B cell (primary cell): ENCODE measurements at regions not wholly inside any gene's neighbourhood (a gene's known extent, or its start where the extent isn't known, plus 50 kb on each side); places are given as distances from the start of the nearest gene placed in this dataset.

ENCODE experiments used
- ATAC-seq: fragments of 200-7000 bp; cut with Tn5 transposase; one replicate; pipeline ENCODE4 v1.10.0; 2021; ENCODE audit warnings: low read depth, mild to moderate bottlenecking, moderate number of reproducible peaks, moderate library complexity
- CTCF ChIA-PET: fragments of 350-600 bp; sonication (Branson Sonifier 250); formaldehyde crosslinking; loops from one replicate; lab custom pipeline; 2021; ENCODE audit warnings: antibody characterized with exemption, inconsistent platforms; lab: Charles Lee
- POLR2A ChIA-PET: fragments of 350-600 bp; sonication (Branson Sonifier 250); formaldehyde crosslinking; loops from one replicate; lab custom pipeline; 2021; ENCODE audit warnings: antibody characterized with exemption; lab: Charles Lee
- DNase-seq: peaks from one replicate; pipeline ENCODE4 v3.0.0; 2013
- H2AFZ ChIP-seq: 2 replicates; pipeline ENCODE4 v1.6.1; 2012; ENCODE audit warnings: mild to moderate bottlenecking, low read depth, low read length; ENCODE audit not compliant: insufficient read depth, poor library complexity, severe bottlenecking
- H3K27ac ChIP-seq, 2 donors: 1 replicate in 1 of 2; 2 replicates in 1 of 2; pipeline ENCODE4 v1.5.1; 2012 to 2013; ENCODE audit warnings: low read length in 2 of 2, mild to moderate bottlenecking in 2 of 2, moderate library complexity in 1 of 2
- H3K27me3 ChIP-seq, 4 experiments: fragments of 200-600 bp in 1 of 4; sonication (generic) in 1 of 4; replicated peaks in 1 of 4; 1 replicate in 2 of 4; 2 replicates in 2 of 4; pipeline versions ENCODE4 v1.6.1 to v1.7.0; 2013 to 2016; ENCODE audit warnings: low read length in 3 of 4, mild to moderate bottlenecking in 2 of 4, mixed read lengths in 1 of 4, moderate library complexity in 1 of 4; ENCODE audit not compliant: insufficient read depth in 4 of 4, control insufficient read depth in 3 of 4; ENCODE audit errors: control extremely low read depth in 1 of 4
- H3K36me3 ChIP-seq, 2 experiments: replicated peaks in 1 of 2; 1 replicate in 1 of 2; 2 replicates in 1 of 2; pipeline versions ENCODE4 v1.6.1 to v1.7.1; 2013; ENCODE audit warnings: low read length in 1 of 2; ENCODE audit not compliant: insufficient read depth in 2 of 2, control insufficient read depth in 1 of 2; ENCODE audit errors: control extremely low read depth in 1 of 2, extremely low read depth in 1 of 2
- H3K4me1 ChIP-seq, 2 donors: fragments of 200-600 bp in 1 of 2; sonication (generic) in 1 of 2; 1 replicate in 1 of 2; 2 replicates in 1 of 2; pipeline versions ENCODE4 v1.5.1 to v1.6.1; 2013 to 2017; ENCODE audit warnings: low read length in 2 of 2; ENCODE audit not compliant: control insufficient read depth in 2 of 2, insufficient read depth in 2 of 2
- H3K4me2 ChIP-seq: replicated peaks from 2 replicates; pipeline ENCODE3; 2012; ENCODE audit warnings: mild to moderate bottlenecking, low read depth, low read length; ENCODE audit not compliant: poor library complexity, severe bottlenecking
- H3K4me3 ChIP-seq, 5 experiments: fragments of 200-600 bp in 1 of 5; sonication (generic) in 1 of 5; 1 replicate in 3 of 5; 2 replicates in 2 of 5; pipeline versions ENCODE4 v1.5.1 to v1.7.0; 2011 to 2016; ENCODE audit warnings: low read length in 4 of 5, mild to moderate bottlenecking in 4 of 5, low read depth in 2 of 5, control low read depth in 1 of 5, moderate library complexity in 1 of 5; ENCODE audit not compliant: insufficient read depth in 1 of 5; ENCODE audit errors: control extremely low read depth in 1 of 5, extremely low read depth in 1 of 5
- H3K79me2 ChIP-seq: fragments of 200-600 bp; sonication (generic); one replicate; pipeline ENCODE4 v1.6.0; 2016; ENCODE audit warnings: low read length; ENCODE audit not compliant: control insufficient read depth, insufficient read depth
- H3K9ac ChIP-seq: fragments of 200-600 bp; sonication (generic); 2 replicates; pipeline ENCODE4 v1.6.1; 2017; ENCODE audit warnings: mild to moderate bottlenecking, low read length, moderate library complexity
- H3K9me3 ChIP-seq, 3 donors: one replicate each; pipeline versions ENCODE4 v1.6.1 to v1.7.1; 2013; ENCODE audit warnings: low read length in 2 of 3; ENCODE audit not compliant: control insufficient read depth in 2 of 3, insufficient read depth in 1 of 3; ENCODE audit errors: control extremely low read depth in 1 of 3
- H4K20me1 ChIP-seq: 2 replicates; pipeline ENCODE4 v1.6.0; 2012; ENCODE audit warnings: mild to moderate bottlenecking, low read length; ENCODE audit not compliant: insufficient read depth, control insufficient read depth, poor library complexity, severe bottlenecking
- H3K27ac Mint-ChIP-seq: one replicate; pipeline ENCODE4 v1.8.0; 2021; ENCODE audit warnings: mixed read lengths
- H3K27me3 Mint-ChIP-seq: one replicate; pipeline ENCODE4 v1.8.0; 2021; ENCODE audit warnings: mixed read lengths
- H3K4me1 Mint-ChIP-seq: one replicate; pipeline ENCODE4 v1.8.0; 2021; ENCODE audit warnings: mixed read lengths
- H3K4me3 Mint-ChIP-seq: one replicate; pipeline ENCODE4 v1.8.0; 2021; ENCODE audit warnings: mixed read lengths
- H3K9me3 Mint-ChIP-seq: one replicate; pipeline ENCODE4 v1.8.0; 2022; ENCODE audit warnings: mixed read lengths; ENCODE audit not compliant: insufficient read depth
- CTCF ChIP-seq: fragments of 200-600 bp; IDR thresholded peaks from one replicate; pipeline ENCODE4 v1.8.0; 2022; ENCODE audit warnings: antibody characterized with exemption, mild to moderate bottlenecking
- EZH2 ChIP-seq: IDR thresholded peaks from 2 replicates; pipeline ENCODE4 v1.6.1; 2012; ENCODE audit warnings: borderline replicate concordance, low read depth, mild to moderate bottlenecking, moderate library complexity, low read length; ENCODE audit not compliant: insufficient read depth, poor library complexity, severe bottlenecking
- WGBS: methylation state at CpG from one replicate; pipeline ENCODE4 v1.1.5; 2013; ENCODE audit warnings: missing lambda C conversion rate; ENCODE audit not compliant: insufficient coverage; 5-methylcytosine and 5-hydroxymethylcytosine counted together
- intact Hi-C: fragments of 100-400 bp; cut with micrococcal nuclease; formaldehyde crosslinking; loops from one replicate; pipeline ENCODE4 v1.10.0; 2022

- H3K79me2 ChIP-seq = no peaks in the 10 kb centered on the region
- no peak for TF ChIP-seq CTCF
- TF ChIP-seq EZH2 = no peak
- Mint-ChIP-seq H3K4me3 (no peak overlapping the region), H3K4me1 (no peaks in the 10 kb centered on the region), H3K27me3 (no peaks in the 10 kb centered on the region), H3K27ac (no peak overlapping the region), H3K9me3 (no peaks in the 10 kb centered on the region)
- H3K27me3 ChIP-seq = no peaks in the 10 kb centered on the region
- intact Hi-C loops = no loop called here
- no peaks in the 10 kb centered on the region for H3K9me3 ChIP-seq
- H4K20me1 ChIP-seq = no peaks in the 10 kb centered on the region
- CTCF ChIA-PET = no interaction called here
- H2AFZ ChIP-seq = no peak overlapping the region
- H3K27ac ChIP-seq = no peak overlapping the region
- no peak overlapping the region for H3K9ac ChIP-seq
- no peak overlapping the region for H3K4me3 ChIP-seq
- no peak for DNase-seq
- 100% methylated on average over 3 of the region's 7 CpGs for WGBS
- ATAC-seq = no peak
- no peaks in the 10 kb centered on the region for H3K36me3 ChIP-seq
- H3K4me1 ChIP-seq = no peaks in the 10 kb centered on the region
- no peak overlapping the region for H3K4me2 ChIP-seq
- POLR2A ChIA-PET = no interaction called here
These were observed 261.7 kb downstream of the SAMD5 start for GRCh38 chr6:147770221-147770620.

- Histone ChIP-seq H3K79me2 (no peaks in the 10 kb centered on the region), H3K4me1 (no peaks in the 10 kb centered on the region), H3K4me3 (no peak overlapping the region), H3K4me2 (no peak overlapping the region), H4K20me1 (no peaks in the 10 kb centered on the region), H3K27ac (no peak overlapping the region), H3K9ac (no peak overlapping the region), H2AFZ (no peak overlapping the region), H3K27me3 (no peaks in the 10 kb centered on the region), H3K9me3 (no peaks in the 10 kb centered on the region), H3K36me3 (no peaks in the 10 kb centered on the region)
- no peaks in the 10 kb centered on the region for H3K27me3 Mint-ChIP-seq
- no peaks in the 10 kb centered on the region for H3K4me1 Mint-ChIP-seq
- 95% methylated on average over 4 of the region's 4 CpGs for WGBS
- ChIA-PET CTCF (no interaction called here), POLR2A (no interaction called here)
- ATAC-seq = no peak
- no peak overlapping the region for H3K27ac Mint-ChIP-seq
- H3K9me3 Mint-ChIP-seq = no peaks in the 10 kb centered on the region
- no peak for DNase-seq
- no peak for TF ChIP-seq CTCF
- no peak for TF ChIP-seq EZH2
- H3K4me3 Mint-ChIP-seq = no peak overlapping the region
- intact Hi-C loops = no loop called here
These were observed 264.2 kb downstream of the SAMD5 start for GRCh38 chr6:147772724-147773123.
